Right cardiac atrium (tissue), 5 donors: ENCODE measurements at regions not wholly inside any gene's neighbourhood (a gene's known extent, or its start where the extent isn't known, plus 50 kb on each side); places are given as distances from the start of the nearest gene placed in this dataset.

Source experiments
- ATAC-seq, 2 donors: fragments of 200-7000 bp; cut with Tn5 transposase; one replicate each; pipeline versions ENCODE4 v1.8.0 to v1.9.1; 2020; ENCODE audit warnings: moderate library complexity in 2 of 2, mild to moderate bottlenecking in 1 of 2
- DNase-seq, 3 donors: peaks; one replicate each; pipeline ENCODE4 v3.0.0-alpha.2; 2020
- H3K27ac ChIP-seq: one replicate; pipeline ENCODE4 v1.5.1; 2013; ENCODE audit warnings: mild to moderate bottlenecking, low read length, control low read depth, moderate library complexity
- H3K27me3 ChIP-seq: one replicate; pipeline ENCODE4 v1.6.1; 2013; ENCODE audit not compliant: control insufficient read depth, insufficient read depth
- H3K4me1 ChIP-seq: one replicate; pipeline ENCODE4 v1.6.1; 2013; ENCODE audit warnings: low read length; ENCODE audit not compliant: control insufficient read depth, insufficient read depth
- H3K4me3 ChIP-seq: one replicate; pipeline ENCODE4 v1.5.1; 2013; ENCODE audit warnings: low read length, control low read depth
- H3K9me3 ChIP-seq: one replicate; pipeline ENCODE4 v1.6.1; 2013; ENCODE audit warnings: low read length; ENCODE audit not compliant: control insufficient read depth
- WGBS: extraction: QIAGEN DNeasy Blood & Tissue Kit; methylation state at CpG from one replicate; pipeline ENCODE4 v1.1.7; 2013; 5-methylcytosine and 5-hydroxymethylcytosine counted together
- intact Hi-C, 4 donors: fragments of 100-400 bp; cut with DNase I; formaldehyde crosslinking; loops; one replicate each; pipeline versions ENCODE4 v1.11.0 to v1.14.0; 2022 to 2023
- donor health status: healthy with polysubstance abuse.
- donor health status: DM: no; HTN: yes; CAD: no.
- donor health status: DM: no; HTN: no; CAD: no.
- donor health status: DM: no; HTN: yes; CAD: no; lungs with severe emphysema.
- donor health status: DM: yes; HTN: yes; CAD: no.

- no peak for DNase-seq
- 63% methylated on average over 2 of the region's 2 CpGs for WGBS
- intact Hi-C loops = no loop called here
- no peak for ATAC-seq
- Histone ChIP-seq H3K4me1 (peaks cover 3% of the 10 kb centered on the region), H3K27ac (no peak overlapping the region), H3K27me3 (no peaks in the 10 kb centered on the region), H3K4me3 (no peak overlapping the region), H3K9me3 (no peaks in the 10 kb centered on the region)
These were observed 64.8 kb upstream of the CLSTN2 start for GRCh38 chr3:139870000-139870675.

GRCh38 chr3:139868773-139869172 lies 66.2 kb upstream of the CLSTN2 start:
- no peak overlapping the region for H3K4me3 ChIP-seq
- ATAC-seq (no peak), DNase-seq (no peak)
- WGBS = 96% methylated on average over 2 of the region's 2 CpGs
- H3K9me3 ChIP-seq = no peaks in the 10 kb centered on the region
- H3K27me3 ChIP-seq = no peaks in the 10 kb centered on the region
- H3K4me1 ChIP-seq = peaks cover 3% of the 10 kb centered on the region
- no peak overlapping the region for H3K27ac ChIP-seq
- intact Hi-C loops = no loop called here

- Histone ChIP-seq H3K27ac (no peak overlapping the region), H3K27me3 (no peaks in the 10 kb centered on the region), H3K4me3 (no peak overlapping the region), H3K9me3 (no peaks in the 10 kb centered on the region), H3K4me1 (no peaks in the 10 kb centered on the region)
- DNase-seq = no peak
- intact Hi-C loops = no loop called here
- no peak for ATAC-seq
- 55% methylated on average over 3 of the region's 3 CpGs for WGBS
These were observed 86.3 kb upstream of the CLSTN2 start for GRCh38 chr3:139848660-139849059.

DNA sequence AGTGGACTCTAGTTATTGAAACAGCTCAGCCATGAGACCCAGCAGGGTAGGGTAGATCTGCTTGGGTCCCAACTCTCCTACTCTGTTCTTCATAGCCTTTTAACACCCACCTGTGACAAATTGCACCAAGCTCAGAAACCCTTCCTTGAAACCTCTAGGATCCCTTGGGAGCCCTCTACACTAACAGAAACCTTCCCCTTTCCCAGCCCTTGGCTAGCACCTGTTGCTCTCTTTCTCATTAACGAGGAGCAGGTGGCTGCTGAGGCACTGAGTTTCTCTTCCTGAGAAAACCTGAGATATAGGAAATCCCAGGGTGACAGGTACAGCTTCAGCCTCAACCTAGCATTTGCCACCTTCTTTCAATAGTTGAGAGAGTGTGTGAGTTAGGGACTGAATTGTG lies 88.3 kb upstream of the CLSTN2 start:
- ATAC-seq (no peak), DNase-seq (no peak)
- H3K4me3 ChIP-seq = no peak overlapping the region
- 56% methylated on average over 1 of the region's 1 CpG for WGBS
- no peaks in the 10 kb centered on the region for H3K27me3 ChIP-seq
- no peak overlapping the region for H3K27ac ChIP-seq
- intact Hi-C loops = no loop called here
- no peaks in the 10 kb centered on the region for H3K4me1 ChIP-seq
- no peaks in the 10 kb centered on the region for H3K9me3 ChIP-seq

DNA sequence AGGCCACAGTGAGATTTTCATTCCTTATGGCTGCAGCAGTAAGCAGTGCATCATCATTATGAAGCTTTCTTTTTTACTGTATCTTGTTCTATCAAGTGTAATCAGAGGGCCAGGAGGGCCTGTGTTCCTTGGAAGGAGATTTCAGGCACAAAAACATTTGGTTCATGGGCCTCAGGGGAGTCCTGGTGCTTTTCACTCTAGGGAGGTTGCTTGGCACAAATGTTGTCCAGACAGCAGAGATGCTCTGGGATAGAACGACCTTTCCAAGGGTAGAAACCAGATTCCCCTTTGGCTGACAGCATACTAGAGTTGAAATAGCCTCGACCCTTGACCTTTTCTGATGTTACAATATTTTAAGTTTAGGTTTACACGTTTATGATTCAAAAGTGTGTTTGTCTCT lies 95.3 kb upstream of the CLSTN2 start:
- Histone ChIP-seq H3K27me3 (no peaks in the 10 kb centered on the region), H3K4me1 (peaks cover 10% of the 10 kb centered on the region), H3K9me3 (no peaks in the 10 kb centered on the region), H3K27ac (no peak overlapping the region), H3K4me3 (no peak overlapping the region)
- intact Hi-C loops = no loop called here
- DNase-seq = no peak
- WGBS = 36% methylated on average over 3 of the region's 3 CpGs
- no peak for ATAC-seq

- no peak overlapping the region for H3K4me3 ChIP-seq
- H3K9me3 ChIP-seq = no peaks in the 10 kb centered on the region
- peaks cover 10% of the 10 kb centered on the region for H3K4me1 ChIP-seq
- ATAC-seq (no peak), DNase-seq (no peak)
- WGBS = 60% methylated on average over 1 of the region's 1 CpG
- intact Hi-C loops = no loop called here
- H3K27ac ChIP-seq = no peak overlapping the region
- no peaks in the 10 kb centered on the region for H3K27me3 ChIP-seq
These were observed 96.0 kb upstream of the CLSTN2 start for GRCh38 chr3:139839014-139839413.

DNA sequence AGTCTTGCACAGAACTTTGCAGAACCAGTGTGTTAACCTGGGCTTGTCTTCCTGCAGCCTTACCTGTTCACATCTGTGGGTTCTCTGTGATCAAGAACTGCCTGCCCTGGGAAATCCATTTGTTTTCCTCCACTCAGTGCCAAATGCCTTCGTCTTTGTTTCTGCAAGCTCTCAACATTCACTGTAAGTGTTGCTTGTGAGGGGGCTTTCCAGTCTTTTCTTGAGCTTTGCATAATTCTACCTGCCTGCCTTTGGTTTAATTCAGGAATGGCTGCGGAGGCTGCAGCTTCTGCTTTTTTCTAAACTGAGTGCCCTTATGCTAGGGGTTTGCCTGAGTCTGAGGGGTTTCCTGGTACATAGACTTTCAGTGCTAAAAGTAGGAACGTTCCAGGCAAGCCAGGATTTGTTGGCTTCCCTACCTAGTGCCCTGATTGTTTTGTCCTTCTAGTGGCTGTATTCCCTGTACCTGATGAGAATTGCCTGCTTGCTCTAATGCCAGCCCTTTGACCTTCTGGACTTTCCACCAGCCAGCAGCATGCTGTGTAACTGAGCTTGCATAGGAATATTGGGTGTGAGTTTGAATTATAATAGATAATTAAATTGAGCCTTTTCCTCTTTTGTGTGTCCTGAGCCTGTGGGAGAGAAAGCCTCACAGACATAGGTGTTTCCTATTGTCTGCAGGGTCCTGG lies 96.6 kb upstream of the CLSTN2 start:
- no peak overlapping the region for H3K27ac ChIP-seq
- peaks cover 10% of the 10 kb centered on the region for H3K4me1 ChIP-seq
- no peaks in the 10 kb centered on the region for H3K9me3 ChIP-seq
- ATAC-seq = no peak
- intact Hi-C loops = no loop called here
- H3K4me3 ChIP-seq = no peak overlapping the region
- WGBS = 57% methylated on average over 3 of the region's 3 CpGs
- DNase-seq = no peak
- H3K27me3 ChIP-seq = no peaks in the 10 kb centered on the region

GRCh38 chr3:139836698-139837464 lies 98.1 kb upstream of the CLSTN2 start:
- Histone ChIP-seq H3K4me1 (peaks cover 10% of the 10 kb centered on the region), H3K27ac (no peak overlapping the region), H3K4me3 (no peak overlapping the region), H3K27me3 (no peaks in the 10 kb centered on the region), H3K9me3 (no peaks in the 10 kb centered on the region)
- intact Hi-C loops = no loop called here
- ATAC-seq (peak; percentile 37 to 76), DNase-seq (peak in 1 of 3 donors; percentile 58)
- WGBS = 74% methylated on average over 4 of the region's 4 CpGs

- intact Hi-C loops = no loop called here
- H3K9me3 ChIP-seq = no peaks in the 10 kb centered on the region
- peak in 1 of 3 donors; percentile 57 for DNase-seq
- no peak overlapping the region for H3K27ac ChIP-seq
- H3K27me3 ChIP-seq = no peaks in the 10 kb centered on the region
- ATAC-seq = peak; percentile 34 to 43
- H3K4me3 ChIP-seq = no peak overlapping the region
- 71% methylated on average over 7 of the region's 7 CpGs for WGBS
- H3K4me1 ChIP-seq = peaks cover 12% of the 10 kb centered on the region
These were observed 98.9 kb upstream of the CLSTN2 start for GRCh38 chr3:139835830-139836683.

DNA sequence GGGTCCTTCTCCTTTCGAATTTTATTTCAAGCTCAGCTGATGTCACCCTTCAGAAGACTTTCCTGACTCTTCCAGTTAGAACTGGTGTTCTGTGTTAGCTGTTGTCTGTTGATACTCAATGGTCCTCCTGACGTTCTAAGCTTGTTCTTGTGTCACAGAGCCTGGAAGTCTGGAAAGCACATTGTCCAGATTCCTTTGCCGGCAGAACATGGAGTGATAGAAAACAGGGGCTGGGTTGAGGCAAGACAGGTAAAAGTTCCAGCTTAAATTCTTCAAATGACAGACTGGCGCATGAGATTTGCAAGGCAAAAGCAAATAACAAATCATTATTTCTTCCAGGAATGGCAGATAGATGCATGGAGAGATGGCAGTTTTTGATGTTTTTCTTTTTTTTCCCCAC lies 102.0 kb upstream of the CLSTN2 start:
- no peak for ATAC-seq
- no peaks in the 10 kb centered on the region for H3K9me3 ChIP-seq
- WGBS = 61% methylated on average over 4 of the region's 4 CpGs
- intact Hi-C loops = no loop called here
- H3K4me1 ChIP-seq = peaks cover 7% of the 10 kb centered on the region
- DNase-seq = no peak
- H3K27me3 ChIP-seq = no peaks in the 10 kb centered on the region
- no peak overlapping the region for H3K4me3 ChIP-seq
- H3K27ac ChIP-seq = no peak overlapping the region
